Hepatocyte (in vitro differentiated cells): ENCODE measurements at regions not wholly inside any gene's neighbourhood (a gene's known extent, or its start where the extent isn't known, plus 50 kb on each side); places are given as distances from the start of the nearest gene placed in this dataset.

ENCODE experiments used
- CTCF ChIP-seq: fragments of 200-600 bp; sonication (generic); IDR thresholded peaks from 2 replicates; pipeline ENCODE4 v1.5.1; 2016; ENCODE audit warnings: antibody characterized with exemption, mild to moderate bottlenecking; ENCODE audit not compliant: poor library complexity
- EZH2 ChIP-seq: fragments of 200-600 bp; sonication (generic); IDR thresholded peaks from 2 replicates; pipeline ENCODE4 v1.6.1; 2016; ENCODE audit warnings: antibody characterized with exemption, mild to moderate bottlenecking, borderline replicate concordance
- EZH2phosphoT487 ChIP-seq: fragments of 200-600 bp; sonication (generic); IDR thresholded peaks from one replicate; pipeline ENCODE4 v1.6.1; 2018; ENCODE audit warnings: antibody characterized with exemption, mild to moderate bottlenecking, low read depth, moderate library complexity; ENCODE audit not compliant: unreplicated experiment, severe bottlenecking

GRCh38 chr11:128399251-128400121, 187.9 kb downstream of the ETS1 start:
- TF ChIP-seq CTCF, result no peak
- TF ChIP-seq EZH2, result no peak
- TF ChIP-seq EZH2phosphoT487, result no peak
